ENCODE measurements at regions not wholly inside any gene's neighbourhood (a gene's known extent, or its start where the extent isn't known, plus 50 kb on each side); places are given as distances from the start of the nearest gene placed in this dataset.

- Histone ChIP-seq H3K27ac (ENCODE audit: low read depth in 2 of 2, low read length in 1 of 2) (no peak overlapping the region), H4K20me1 (ENCODE audit: insufficient read depth) (no peaks in the 10 kb centered on the region), H3K4me1 (ENCODE audit: control insufficient read depth in 1 of 2, insufficient read depth in 2 of 2, low read depth in 1 of 2, low read length in 1 of 2) (no peaks in the 10 kb centered on the region), H3K79me2 (ENCODE audit: insufficient read depth) (no peaks in the 10 kb centered on the region), H3K9me2 (no peaks in the 10 kb centered on the region), H3K27me3 (ENCODE audit: insufficient read depth) (no peaks in the 10 kb centered on the region), H3K9ac (no peak overlapping the region), H3K9me3 (no peaks in the 10 kb centered on the region), H3K36me3 (replicated peaks in 1 of 2; ENCODE audit: control insufficient read depth in 1 of 2, insufficient read depth in 2 of 2, low read length in 1 of 2) (no peaks in the 10 kb centered on the region), H3K4me2 (no peak overlapping the region), H3F3A (replicated peaks; ENCODE audit: insufficient read depth) (no peaks in the 10 kb centered on the region), H2AFZ (ENCODE audit: low read depth) (no peak overlapping the region), H3K4me3 (ENCODE audit: low read depth in 2 of 2, low read length in 1 of 2) (no peak overlapping the region)
- ChIA-PET CTCF (interaction anchor here (1.5 to 2.0 kb wide), 2 partner anchors 9 to 119 kb away, joined by 3 to 6 read pairs; no protein-coding TSS in a partner anchor), POLR2A (no interaction called here)
- no peak for DNase-seq
- 42% methylated on average over 10 of the region's 10 CpGs for WGBS (ENCODE audit: low lambda C conversion rate)
- no peak for TF ChIP-seq REST (IDR thresholded peaks at IDR 0.05; ENCODE audit: low read depth, low read length)
- TF ChIP-seq PBX3 (IDR thresholded peaks at IDR 0.05) = no peak
- no peak for TF ChIP-seq POLR2AphosphoS5 (IDR thresholded peaks at IDR 0.05; ENCODE audit: low read depth, low read length)
- TF ChIP-seq CHD2 (IDR thresholded peaks at IDR 0.05; ENCODE audit: low read length, partially characterized antibody) = no peak
- no peak for TF ChIP-seq MAX (IDR thresholded peaks at IDR 0.05; ENCODE audit: low read depth)
Measured at GRCh38 chr19:31670931-31671330, 321.7 kb upstream of the TSHZ3 start.

GRCh38 chr19:31671411-31672035 lies 322.3 kb upstream of the TSHZ3 start:
- H3K4me1 ChIP-seq (ENCODE audit: control insufficient read depth in 1 of 2, insufficient read depth in 2 of 2, low read depth in 1 of 2, low read length in 1 of 2) = no peaks in the 10 kb centered on the region
- DNase-seq = no peak
- no peak overlapping the region for H2AFZ ChIP-seq (ENCODE audit: low read depth)
- no peak overlapping the region for H3K9ac ChIP-seq
- H3F3A ChIP-seq (replicated peaks; ENCODE audit: insufficient read depth) = no peaks in the 10 kb centered on the region
- no peaks in the 10 kb centered on the region for H3K79me2 ChIP-seq (ENCODE audit: insufficient read depth)
- H3K27me3 ChIP-seq (ENCODE audit: insufficient read depth) = no peaks in the 10 kb centered on the region
- TF ChIP-seq FOSL2 (IDR thresholded peaks at IDR 0.05; ENCODE audit: borderline replicate concordance, low read depth) (no peak), EP300 (IDR thresholded peaks at IDR 0.05; ENCODE audit: borderline replicate concordance in 1 of 2, low read depth in 1 of 2, low read length in 1 of 2) (no peak), RCOR1 (IDR thresholded peaks at IDR 0.05; ENCODE audit: low read length) (no peak), MXI1 (IDR thresholded peaks at IDR 0.05; ENCODE audit: low read depth, low read length) (no peak), MAX (IDR thresholded peaks at IDR 0.05; ENCODE audit: low read depth) (no peak), REST (IDR thresholded peaks at IDR 0.05; ENCODE audit: low read depth, low read length) (no peak), TAF1 (IDR thresholded peaks at IDR 0.05; ENCODE audit: borderline replicate concordance, low read depth, low read length) (no peak), RXRA (IDR thresholded peaks at IDR 0.05; ENCODE audit: borderline replicate concordance, low read depth) (no peak)
- no peaks in the 10 kb centered on the region for H3K36me3 ChIP-seq (replicated peaks in 1 of 2; ENCODE audit: control insufficient read depth in 1 of 2, insufficient read depth in 2 of 2, low read length in 1 of 2)
- no peaks in the 10 kb centered on the region for H4K20me1 ChIP-seq (ENCODE audit: insufficient read depth)
- H3K9me2 ChIP-seq = no peaks in the 10 kb centered on the region
- no peak overlapping the region for H3K4me3 ChIP-seq (ENCODE audit: low read depth in 2 of 2, low read length in 1 of 2)
- CTCF ChIA-PET = interaction anchor here (2.0 kb wide), 1 partner anchor 9 kb away, joined by 6 read pairs; no protein-coding TSS in a partner anchor
- WGBS (ENCODE audit: low lambda C conversion rate) = 49% methylated on average over 10 of the region's 10 CpGs
- POLR2A ChIA-PET = no interaction called here
- H3K4me2 ChIP-seq = no peak overlapping the region
- H3K27ac ChIP-seq (ENCODE audit: low read depth in 2 of 2, low read length in 1 of 2) = no peak overlapping the region
- H3K9me3 ChIP-seq = no peaks in the 10 kb centered on the region

Measured in SK-N-SH (cell line).